Mesendoderm (in vitro differentiated cells): ENCODE measurements at regions not wholly inside any gene's neighbourhood (a gene's known extent, or its start where the extent isn't known, plus 50 kb on each side); places are given as distances from the start of the nearest gene placed in this dataset.

Experiments
- DNase-seq: peaks from one replicate; pipeline ENCODE4 v3.0.0; 2013
- H2AK5ac ChIP-seq: 2 replicates; pipeline ENCODE4 v1.6.1; 2013; ENCODE audit warnings: low read length, inconsistent platforms
- H2BK120ac ChIP-seq: 2 replicates; pipeline ENCODE4 v1.6.1; 2013; ENCODE audit warnings: low read depth, mild to moderate bottlenecking, low read length, moderate library complexity, mixed read lengths
- H2BK15ac ChIP-seq: replicated peaks from 2 replicates; pipeline ENCODE4 v1.6.1; 2013; ENCODE audit warnings: low read depth, mild to moderate bottlenecking, moderate library complexity
- H2BK5ac ChIP-seq: 2 replicates; pipeline ENCODE4 v1.6.1; 2013; ENCODE audit warnings: low read length, inconsistent platforms
- H3K18ac ChIP-seq: 2 replicates; pipeline ENCODE4 v1.6.1; 2013; ENCODE audit warnings: mild to moderate bottlenecking, low read length, mixed read lengths
- H3K23ac ChIP-seq: one replicate; pipeline ENCODE4 v1.6.1; 2013; ENCODE audit warnings: low read length
- H3K27ac ChIP-seq: 2 replicates; pipeline ENCODE4 v1.5.1; 2013; ENCODE audit warnings: low read depth, mild to moderate bottlenecking, inconsistent platforms, low read length, moderate library complexity
- H3K27me3 ChIP-seq: 2 replicates; pipeline ENCODE4 v1.6.1; 2013; ENCODE audit warnings: low read length, control low read depth, mild to moderate bottlenecking, inconsistent platforms; ENCODE audit not compliant: insufficient read depth, poor library complexity
- H3K36me3 ChIP-seq: 2 replicates; pipeline ENCODE4 v1.6.1; 2013; ENCODE audit warnings: low read length, inconsistent platforms; ENCODE audit not compliant: control insufficient read depth, insufficient read depth
- H3K4ac ChIP-seq: one replicate; pipeline ENCODE4 v1.6.1; 2013; ENCODE audit warnings: low read depth, mild to moderate bottlenecking, low read length, moderate library complexity
- H3K4me1 ChIP-seq: 2 replicates; pipeline ENCODE4 v1.6.1; 2013; ENCODE audit warnings: low read depth, low read length, inconsistent platforms; ENCODE audit not compliant: control insufficient read depth
- H3K4me2 ChIP-seq: 2 replicates; pipeline ENCODE4 v1.6.1; 2013; ENCODE audit warnings: low read length
- H3K4me3 ChIP-seq: 2 replicates; pipeline ENCODE4 v1.5.1; 2013; ENCODE audit warnings: mild to moderate bottlenecking, low read length
- H3K56ac ChIP-seq: one replicate; pipeline ENCODE4 v1.6.1; 2013; ENCODE audit warnings: low read length
- H3K79me1 ChIP-seq: 2 replicates; pipeline ENCODE4 v1.6.1; 2013; ENCODE audit warnings: low read length, inconsistent platforms
- H3K79me2 ChIP-seq: 2 replicates; pipeline ENCODE4 v1.6.1; 2013; ENCODE audit warnings: mild to moderate bottlenecking, low read length; ENCODE audit not compliant: control insufficient read depth, insufficient read depth
- H3K9ac ChIP-seq: 2 replicates; pipeline ENCODE4 v1.6.1; 2013; ENCODE audit warnings: low read length, inconsistent platforms
- H4K5ac ChIP-seq: one replicate; pipeline ENCODE4 v1.6.1; 2013; ENCODE audit warnings: low read length
- H4K8ac ChIP-seq: one replicate; pipeline ENCODE4 v1.6.1; 2013; ENCODE audit warnings: low read depth, mild to moderate bottlenecking, control low read depth, low read length, moderate library complexity
- WGBS: extraction: QIAGEN DNeasy Blood & Tissue Kit; methylation state at CpG from one replicate; pipeline ENCODE4 v1.1.7; 2013; ENCODE audit warnings: low lambda C conversion rate, missing lambda C conversion rate; ENCODE audit not compliant: insufficient coverage; ENCODE audit errors: extremely low coverage; 5-methylcytosine and 5-hydroxymethylcytosine counted together

DNA sequence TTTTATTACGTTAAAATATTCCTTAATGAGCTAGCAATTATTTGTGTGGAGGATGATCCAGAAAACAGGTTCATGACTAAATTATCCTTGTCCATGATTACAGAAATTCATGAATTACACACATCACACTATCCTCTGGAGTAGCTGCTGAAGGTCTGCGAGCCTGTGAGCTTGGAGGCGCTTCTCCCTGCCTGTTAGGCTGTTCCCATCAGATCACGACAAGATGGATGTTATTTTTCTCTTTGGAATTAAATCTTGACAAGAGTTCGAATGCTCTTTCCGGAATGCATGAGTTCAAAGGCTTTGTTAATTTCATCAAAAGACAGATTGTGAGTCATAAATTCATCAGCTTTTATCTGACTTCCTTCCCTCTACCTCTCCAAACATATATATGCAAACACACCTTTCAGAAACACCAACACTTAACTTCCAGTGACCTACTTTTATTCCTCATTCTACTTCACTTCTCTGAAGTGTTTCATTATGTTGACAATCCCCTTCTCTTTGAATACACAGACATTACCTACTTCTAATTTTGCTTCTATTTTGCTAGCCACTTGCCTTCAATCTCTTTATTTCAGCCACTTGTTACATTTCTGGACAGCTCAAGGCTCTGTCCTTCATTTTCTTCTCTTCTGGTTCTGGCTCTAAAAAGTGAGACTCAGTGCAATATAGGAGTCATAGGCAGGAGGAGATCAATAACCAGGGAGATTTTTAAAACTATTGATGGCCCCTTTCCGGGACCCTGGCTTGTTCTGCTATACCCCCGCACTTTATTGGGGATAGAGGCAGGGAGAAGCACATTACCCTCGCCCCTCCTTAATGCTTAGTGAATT, 274.6 kb downstream of the BTG1 start:
- H3K4me3 ChIP-seq, result no peak overlapping the region
- no peaks in the 10 kb centered on the region for H3K27me3 ChIP-seq
- H3K4ac ChIP-seq, result no peak overlapping the region
- DNase-seq, result no peak
- no peak overlapping the region for H2BK5ac ChIP-seq
- H3K23ac ChIP-seq, result no peak overlapping the region
- no peak overlapping the region for H2BK15ac ChIP-seq
- H3K4me2 ChIP-seq, result no peak overlapping the region
- H3K9ac ChIP-seq, result no peak overlapping the region
- H3K56ac ChIP-seq, result no peak overlapping the region
- H3K27ac ChIP-seq, result no peak overlapping the region
- WGBS, result no CpG with 5 or more reads among the region's 9 CpGs
- H4K8ac ChIP-seq, result no peak overlapping the region
- H3K79me1 ChIP-seq, result no peaks in the 10 kb centered on the region
- no peak overlapping the region for H2AK5ac ChIP-seq
- H3K36me3 ChIP-seq, result no peaks in the 10 kb centered on the region
- H3K79me2 ChIP-seq, result no peaks in the 10 kb centered on the region
- no peak overlapping the region for H3K18ac ChIP-seq
- H4K5ac ChIP-seq, result no peak overlapping the region
- H2BK120ac ChIP-seq, result no peak overlapping the region
- no peaks in the 10 kb centered on the region for H3K4me1 ChIP-seq

DNA sequence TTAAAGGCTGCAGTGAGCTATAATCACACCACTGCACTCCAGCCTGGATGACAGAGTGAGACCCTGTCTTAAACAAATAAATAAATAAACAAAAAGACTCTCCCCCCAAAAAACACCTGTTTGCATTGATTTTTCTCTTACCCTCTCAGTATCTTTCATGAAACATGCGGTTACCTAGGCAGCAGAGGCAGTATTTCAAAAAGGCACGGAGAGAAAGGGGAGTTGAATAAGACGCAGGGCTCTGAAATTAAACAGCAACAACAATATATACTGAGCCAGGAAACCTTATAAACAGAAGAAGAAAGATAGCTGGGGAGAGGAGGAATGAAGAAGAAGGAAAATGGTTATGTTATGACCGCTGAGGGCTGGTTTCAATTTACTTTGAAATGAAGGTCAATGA, 277.6 kb downstream of the BTG1 start:
- no peaks in the 10 kb centered on the region for H3K4me1 ChIP-seq

DNA sequence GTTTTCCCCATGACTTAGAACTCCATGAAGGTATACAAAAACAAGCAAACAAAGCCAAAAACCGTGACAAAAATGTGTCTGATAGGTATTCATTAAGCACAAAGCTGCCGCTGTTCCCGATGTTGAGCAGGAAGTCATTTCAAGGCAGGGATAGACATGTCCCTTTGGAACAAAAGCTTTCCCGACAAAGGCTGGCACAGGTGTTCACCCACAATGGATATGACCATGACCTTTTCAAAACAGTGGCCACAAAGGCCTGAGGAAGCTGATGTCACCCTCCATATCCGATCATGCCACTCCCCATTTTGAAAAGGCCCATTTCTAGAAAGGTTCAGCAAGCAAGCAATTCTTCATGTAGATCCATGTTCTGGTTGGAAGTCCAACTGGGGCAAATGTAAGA, 279.1 kb downstream of the BTG1 start:
- Histone ChIP-seq H2BK5ac (no peak overlapping the region), H4K8ac (no peak overlapping the region), H2BK15ac (no peak overlapping the region), H3K9ac (no peak overlapping the region), H3K27me3 (no peaks in the 10 kb centered on the region), H3K23ac (no peak overlapping the region), H3K56ac (no peak overlapping the region), H3K4me3 (no peak overlapping the region), H2BK120ac (no peak overlapping the region), H2AK5ac (no peak overlapping the region), H3K4ac (no peak overlapping the region), H3K27ac (no peak overlapping the region), H3K4me1 (no peaks in the 10 kb centered on the region), H4K5ac (no peak overlapping the region), H3K79me1 (no peaks in the 10 kb centered on the region), H3K79me2 (no peaks in the 10 kb centered on the region), H3K18ac (no peak overlapping the region), H3K36me3 (no peaks in the 10 kb centered on the region), H3K4me2 (no peak overlapping the region)
- DNase-seq, result no peak
- no CpG with 5 or more reads among the region's 5 CpGs for WGBS

More for the DNA sequence above, 277.6 kb downstream of the BTG1 start:
- no peak for DNase-seq
- Histone ChIP-seq H2BK5ac (no peak overlapping the region), H3K4me3 (no peak overlapping the region), H3K56ac (no peak overlapping the region), H2AK5ac (no peak overlapping the region), H4K5ac (no peak overlapping the region), H3K9ac (no peak overlapping the region), H3K79me1 (no peaks in the 10 kb centered on the region), H3K36me3 (no peaks in the 10 kb centered on the region), H2BK120ac (no peak overlapping the region), H3K27ac (no peak overlapping the region), H3K23ac (no peak overlapping the region), H4K8ac (no peak overlapping the region), H3K79me2 (no peaks in the 10 kb centered on the region), H3K4ac (no peak overlapping the region), H2BK15ac (no peak overlapping the region), H3K18ac (no peak overlapping the region), H3K27me3 (no peaks in the 10 kb centered on the region), H3K4me2 (no peak overlapping the region)
- no CpG with 5 or more reads among the region's 4 CpGs for whole genome bisulfite sequencing

DNA sequence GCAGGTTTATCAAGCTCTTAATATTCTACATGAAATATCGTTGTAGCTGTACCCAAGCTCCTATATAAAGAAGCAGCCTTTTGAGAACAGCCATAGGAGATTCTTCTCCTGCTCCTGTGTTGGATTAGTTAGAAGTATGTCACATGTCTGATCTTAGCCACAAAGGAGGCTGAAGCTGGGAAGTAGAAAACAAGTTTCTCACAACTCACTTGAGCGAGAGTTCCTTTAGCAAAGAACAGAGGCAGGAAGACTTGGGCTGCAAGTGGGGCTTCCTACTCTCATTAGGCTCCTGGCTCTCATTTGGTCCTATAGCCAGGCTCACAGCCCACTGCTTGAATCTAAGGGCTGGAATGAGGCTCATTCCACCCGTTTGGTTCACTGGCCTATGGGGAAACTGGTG, 281.9 kb downstream of the BTG1 start:
- DNase-seq, result no peak
- WGBS, result no CpG with 5 or more reads among the region's 3 CpGs

DNA sequence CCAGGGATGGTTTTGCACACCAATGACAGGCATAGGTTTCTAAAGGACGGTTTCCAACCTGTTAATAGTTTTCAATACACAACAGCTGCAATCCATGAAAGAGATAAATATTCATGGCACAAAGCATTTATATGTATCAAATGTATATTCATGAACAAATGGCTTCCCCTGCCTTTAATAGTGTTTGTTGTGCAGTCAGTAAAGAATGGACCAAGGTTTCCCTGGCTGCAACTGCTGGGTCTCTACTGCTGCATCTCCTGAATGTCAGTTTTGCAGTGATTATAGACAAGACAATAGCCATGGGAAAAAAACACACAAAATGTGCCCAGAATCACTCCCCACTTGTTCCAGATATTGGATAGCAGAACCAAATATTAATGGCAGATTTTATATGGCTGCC, 284.1 kb downstream of the BTG1 start:
- Histone ChIP-seq H2BK15ac (no peak overlapping the region), H3K4me1 (no peaks in the 10 kb centered on the region), H3K4ac (no peak overlapping the region), H3K9ac (no peak overlapping the region), H3K79me2 (no peaks in the 10 kb centered on the region), H3K36me3 (no peaks in the 10 kb centered on the region), H2BK5ac (no peak overlapping the region), H4K8ac (no peak overlapping the region), H3K79me1 (no peaks in the 10 kb centered on the region), H3K27ac (no peak overlapping the region), H3K4me3 (no peak overlapping the region), H3K56ac (no peak overlapping the region), H3K27me3 (no peaks in the 10 kb centered on the region), H2BK120ac (no peak overlapping the region), H4K5ac (no peak overlapping the region), H3K4me2 (no peak overlapping the region), H3K18ac (no peak overlapping the region), H2AK5ac (no peak overlapping the region), H3K23ac (no peak overlapping the region)
- WGBS, result no CpG with 5 or more reads among the region's 1 CpG
- no peak for DNase-seq

More for the DNA sequence above, 281.9 kb downstream of the BTG1 start:
- no peak overlapping the region for H4K8ac ChIP-seq
- no peak overlapping the region for H3K4me2 ChIP-seq
- H3K27ac ChIP-seq, result no peak overlapping the region
- H3K23ac ChIP-seq, result no peak overlapping the region
- no peaks in the 10 kb centered on the region for H3K79me1 ChIP-seq
- H2AK5ac ChIP-seq, result no peak overlapping the region
- no peaks in the 10 kb centered on the region for H3K79me2 ChIP-seq
- no peak overlapping the region for H3K56ac ChIP-seq
- H3K27me3 ChIP-seq, result no peaks in the 10 kb centered on the region
- no peaks in the 10 kb centered on the region for H3K36me3 ChIP-seq
- no peak overlapping the region for H2BK120ac ChIP-seq
- H2BK5ac ChIP-seq, result no peak overlapping the region
- H3K9ac ChIP-seq, result no peak overlapping the region
- H4K5ac ChIP-seq, result no peak overlapping the region
- H2BK15ac ChIP-seq, result no peak overlapping the region
- no peak overlapping the region for H3K4me3 ChIP-seq
- no peaks in the 10 kb centered on the region for H3K4me1 ChIP-seq
- H3K4ac ChIP-seq, result no peak overlapping the region
- H3K18ac ChIP-seq, result no peak overlapping the region

DNA sequence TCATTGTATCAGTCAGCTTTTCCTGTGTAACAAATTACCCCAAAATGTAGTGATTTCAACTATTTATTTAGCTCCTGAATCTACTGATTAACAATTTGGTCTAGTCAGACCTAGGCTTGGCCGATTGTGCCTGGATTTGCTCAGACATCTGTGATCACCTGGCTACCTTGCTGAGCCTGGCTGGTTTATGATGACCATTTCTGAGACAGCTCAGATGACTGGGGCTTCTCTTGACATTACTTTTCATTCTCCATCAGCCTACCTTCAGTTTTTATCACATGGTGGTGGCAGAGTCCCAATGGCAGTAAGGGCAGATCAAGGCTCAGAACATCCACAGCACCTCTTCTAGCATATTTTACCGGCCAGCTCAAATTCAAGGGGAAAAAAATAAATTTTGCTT, 286.3 kb downstream of the BTG1 start:
- no peak for DNase-seq
- Histone ChIP-seq H3K79me1 (no peaks in the 10 kb centered on the region), H3K18ac (no peak overlapping the region), H3K56ac (no peak overlapping the region), H2BK5ac (no peak overlapping the region), H3K4me2 (no peak overlapping the region), H3K4ac (no peak overlapping the region), H3K27me3 (no peaks in the 10 kb centered on the region), H3K4me3 (no peak overlapping the region), H3K4me1 (no peaks in the 10 kb centered on the region), H3K36me3 (no peaks in the 10 kb centered on the region), H2BK15ac (no peak overlapping the region), H2BK120ac (no peak overlapping the region), H3K23ac (no peak overlapping the region), H2AK5ac (no peak overlapping the region), H4K8ac (no peak overlapping the region), H4K5ac (no peak overlapping the region), H3K9ac (no peak overlapping the region), H3K27ac (no peak overlapping the region), H3K79me2 (no peaks in the 10 kb centered on the region)
- WGBS, result no CpG with 5 or more reads among the region's 2 CpGs
